ENCODE measurements at regions not wholly inside any gene's neighbourhood (a gene's known extent, or its start where the extent isn't known, plus 50 kb on each side); places are given as distances from the start of the nearest gene placed in this dataset.

DNA sequence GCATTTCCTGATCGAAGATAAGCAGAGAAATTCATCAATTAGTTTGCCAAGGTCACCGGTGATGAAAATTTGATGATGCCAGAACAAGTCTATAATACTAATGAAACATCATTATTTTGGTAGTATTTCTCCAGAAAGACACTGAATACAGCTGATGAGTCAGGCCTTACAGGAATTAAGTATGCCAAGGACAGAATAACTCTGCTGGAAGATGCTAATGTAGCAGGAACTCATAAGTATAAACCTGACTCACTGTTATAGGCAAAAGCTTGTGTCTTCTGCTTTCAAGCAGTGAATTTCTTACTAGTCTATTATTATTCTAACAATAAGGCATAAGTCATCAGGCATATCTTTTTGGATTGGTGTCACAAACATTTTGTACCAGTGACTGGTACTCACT lies 1825.1 kb upstream of the IGFBP7 start:
- no peak for DNase-seq

DNA sequence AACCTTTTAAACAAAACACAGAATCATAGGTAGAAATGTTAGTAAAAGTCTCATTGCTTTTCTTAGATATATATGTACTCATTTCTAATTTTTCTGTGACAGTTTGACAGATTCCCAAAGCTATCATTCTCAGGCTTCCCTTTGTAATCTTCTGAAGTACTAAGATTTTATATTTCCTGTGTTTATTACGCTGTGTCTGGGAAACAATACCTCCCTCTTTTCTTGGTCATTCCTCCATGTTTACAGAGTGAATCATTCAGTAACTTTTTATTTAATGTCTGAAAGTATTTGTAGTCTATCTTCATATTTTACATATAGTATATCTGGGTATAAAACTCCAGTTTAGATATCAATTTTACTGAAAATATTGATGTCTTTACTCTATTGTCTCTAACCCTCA lies 1826.3 kb upstream of the IGFBP7 start:
- no peak for DNase-seq

- DNase-seq, result no peak
These were observed 1830.0 kb upstream of the IGFBP7 start for GRCh38 chr4:58940167-58940566.

DNA sequence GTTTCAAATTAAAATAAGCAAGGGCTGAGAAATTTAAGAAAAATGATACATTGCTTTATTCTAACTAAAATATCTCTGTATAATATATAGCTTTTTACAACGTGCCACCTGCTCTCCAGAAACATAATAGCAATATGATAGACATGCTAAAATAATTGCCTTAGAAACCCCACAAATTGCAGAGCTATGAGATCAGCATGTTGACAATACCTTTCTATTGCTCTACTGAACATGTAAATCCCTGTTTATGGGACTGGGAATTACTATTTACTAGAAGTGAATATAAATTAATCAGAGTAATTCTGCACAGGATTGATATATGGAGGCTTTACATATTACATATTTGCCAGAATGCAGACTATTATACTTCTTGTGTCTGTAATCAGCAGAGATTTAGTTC lies 1831.1 kb upstream of the IGFBP7 start:
- DNase-seq, result no peak

DNA sequence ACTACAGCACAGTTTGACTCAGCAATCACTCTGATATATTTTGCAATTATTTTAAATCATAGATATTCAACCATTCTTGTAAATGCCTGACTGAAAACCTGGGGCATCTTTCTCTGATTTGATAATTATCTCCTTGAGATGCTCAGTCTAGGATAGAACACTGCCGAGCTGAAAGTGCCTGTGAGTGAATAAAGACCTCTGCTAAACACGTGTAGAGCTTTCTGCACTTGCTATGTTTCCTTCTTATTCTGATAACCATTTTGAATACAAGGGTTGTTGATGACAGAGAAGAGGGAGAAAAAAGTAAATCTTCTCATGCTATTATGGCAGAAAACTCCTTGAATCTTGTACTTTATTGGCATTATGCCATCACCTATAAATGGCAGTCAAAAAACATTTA lies 1843.4 kb upstream of the IGFBP7 start:
- no peak for DNase-seq

- DNase-seq, result no peak
These were observed 1847.5 kb upstream of the IGFBP7 start for GRCh38 chr4:58957711-58958110.

- DNase-seq, result no peak
These were observed 1851.1 kb upstream of the IGFBP7 start for GRCh38 chr4:58961283-58961682.

GRCh38 chr4:58961925-58962324 lies 1851.7 kb upstream of the IGFBP7 start:
- DNase-seq, result no peak

DNA sequence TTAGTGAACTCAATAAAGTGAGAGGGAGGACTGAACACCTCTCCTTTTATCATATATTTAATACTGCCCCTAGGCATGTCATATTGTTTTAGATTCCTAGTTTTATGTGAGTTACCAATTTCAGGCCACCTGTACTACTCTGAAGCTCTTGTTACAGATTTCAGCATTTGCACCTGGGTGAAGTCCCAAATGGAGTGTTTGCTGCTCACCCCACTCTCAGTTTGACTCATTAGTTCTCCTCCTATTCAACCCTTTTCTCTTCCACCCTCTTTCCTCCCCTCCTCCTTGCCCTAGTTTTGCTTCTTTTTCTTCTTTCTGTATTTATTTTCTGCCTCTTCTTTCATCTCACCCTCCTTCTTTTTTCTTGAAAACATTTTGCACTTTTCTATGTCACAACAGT lies 1852.2 kb upstream of the IGFBP7 start:
- DNase-seq, result no peak

DNA sequence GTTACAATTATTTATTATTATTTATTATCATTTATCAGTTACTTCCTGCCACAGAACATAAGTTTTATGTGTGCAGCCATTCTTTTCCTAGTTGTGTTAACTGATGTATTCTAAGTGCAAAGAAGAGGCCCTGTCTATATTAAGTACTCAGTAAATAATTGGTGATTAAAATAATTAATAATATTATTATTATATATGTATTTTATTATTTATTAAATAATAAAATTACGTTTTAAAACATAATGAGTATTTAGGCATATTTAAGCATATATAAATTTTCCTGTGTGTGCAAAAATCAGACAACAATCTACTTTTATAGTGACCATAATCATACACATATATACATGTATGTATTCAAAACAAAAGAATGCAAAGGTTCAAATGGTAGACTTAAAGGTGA lies 1871.6 kb upstream of the IGFBP7 start:
- DNase-seq, result no peak

DNA sequence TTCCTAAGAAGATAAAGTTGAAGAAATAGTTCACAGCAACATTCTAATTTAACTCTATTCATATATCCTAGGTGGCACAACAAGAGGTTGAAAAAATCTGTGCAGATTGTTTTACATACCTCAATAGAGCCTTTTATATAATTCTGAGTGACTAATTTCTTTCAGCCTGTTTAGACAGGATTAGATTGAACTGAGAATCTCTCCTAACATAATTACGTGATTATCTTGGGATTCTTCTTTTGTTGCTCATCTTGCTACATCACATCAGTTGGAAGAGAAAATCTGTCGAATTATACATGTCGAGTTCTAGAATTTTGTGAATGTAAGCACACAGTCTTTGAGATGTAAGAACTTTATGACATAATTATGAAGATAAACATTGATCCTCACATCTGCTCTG lies 1873.7 kb upstream of the IGFBP7 start:
- DNase-seq, result no peak

DNA sequence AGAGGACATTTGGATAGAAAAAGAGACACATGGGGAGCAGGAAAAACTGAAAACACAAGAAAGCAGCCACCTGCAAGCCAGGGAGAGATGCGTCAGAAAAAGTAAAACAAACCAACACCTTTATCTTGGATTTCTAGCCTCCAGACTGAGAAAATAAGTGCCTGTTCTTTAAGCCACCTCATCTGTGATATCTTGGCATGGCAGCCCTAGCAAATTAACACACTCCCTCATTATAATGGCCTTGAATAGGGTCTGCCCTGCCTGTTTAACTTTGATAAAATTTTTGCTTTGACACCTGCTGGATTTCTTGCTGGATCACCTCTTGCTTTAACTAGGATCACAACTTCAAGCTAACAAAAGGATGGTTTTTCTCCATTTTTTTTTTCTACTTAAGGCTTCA lies 1892.0 kb upstream of the IGFBP7 start:
- DNase-seq, result no peak

- DNase-seq, result no peak
These were observed 1914.1 kb upstream of the IGFBP7 start for GRCh38 chr4:59024257-59024656.

DNA sequence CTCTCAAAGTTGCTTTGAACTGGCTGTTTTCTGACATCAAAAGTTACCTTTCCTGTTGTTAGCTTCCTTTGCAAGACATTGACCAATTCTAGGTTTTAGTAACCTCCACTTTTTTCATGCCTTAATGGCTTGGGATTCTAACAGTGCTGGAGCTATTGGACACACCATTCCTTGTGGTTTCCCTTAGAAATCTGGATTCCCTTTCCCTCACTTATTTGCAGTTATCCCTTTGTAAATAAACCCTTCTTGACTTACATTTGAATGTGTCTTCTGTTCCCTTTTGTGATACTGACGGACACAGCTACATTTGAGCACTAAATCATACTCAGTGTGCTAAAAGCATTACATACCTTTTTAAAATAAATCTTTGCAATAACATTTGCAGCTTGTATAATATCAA lies 1927.6 kb upstream of the IGFBP7 start:
- DNase-seq, result no peak

GRCh38 chr4:59039046-59039445 lies 1928.9 kb upstream of the IGFBP7 start:
- DNase-seq, result no peak

GRCh38 chr4:59044286-59044900 lies 1934.2 kb upstream of the IGFBP7 start:
- no peak for DNase-seq

- no peak for DNase-seq
These were observed 1943.9 kb upstream of the IGFBP7 start for GRCh38 chr4:59054086-59054485.

- DNase-seq, result no peak
These were observed 1947.6 kb upstream of the IGFBP7 start for GRCh38 chr4:59057804-59058203.

DNA sequence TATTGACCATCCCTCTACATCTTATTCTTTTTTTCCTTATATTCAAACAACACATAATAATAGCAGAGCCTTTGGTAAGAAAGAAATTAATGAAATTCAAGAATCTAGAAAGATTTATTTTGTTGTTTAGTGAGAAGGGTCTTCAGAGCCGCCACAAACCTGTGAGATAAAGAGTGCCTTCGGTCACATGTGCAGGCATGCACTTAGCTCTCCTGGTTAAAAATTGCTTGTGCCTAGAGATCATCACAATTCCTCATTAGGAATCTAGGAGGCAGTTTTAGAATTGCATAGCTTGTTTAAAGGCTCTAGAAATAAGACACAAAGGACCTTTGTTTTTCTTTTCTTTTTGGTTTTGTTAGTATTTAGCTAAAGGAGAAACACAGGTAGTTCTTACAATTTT lies 1948.4 kb upstream of the IGFBP7 start:
- no peak for DNase-seq

DNA sequence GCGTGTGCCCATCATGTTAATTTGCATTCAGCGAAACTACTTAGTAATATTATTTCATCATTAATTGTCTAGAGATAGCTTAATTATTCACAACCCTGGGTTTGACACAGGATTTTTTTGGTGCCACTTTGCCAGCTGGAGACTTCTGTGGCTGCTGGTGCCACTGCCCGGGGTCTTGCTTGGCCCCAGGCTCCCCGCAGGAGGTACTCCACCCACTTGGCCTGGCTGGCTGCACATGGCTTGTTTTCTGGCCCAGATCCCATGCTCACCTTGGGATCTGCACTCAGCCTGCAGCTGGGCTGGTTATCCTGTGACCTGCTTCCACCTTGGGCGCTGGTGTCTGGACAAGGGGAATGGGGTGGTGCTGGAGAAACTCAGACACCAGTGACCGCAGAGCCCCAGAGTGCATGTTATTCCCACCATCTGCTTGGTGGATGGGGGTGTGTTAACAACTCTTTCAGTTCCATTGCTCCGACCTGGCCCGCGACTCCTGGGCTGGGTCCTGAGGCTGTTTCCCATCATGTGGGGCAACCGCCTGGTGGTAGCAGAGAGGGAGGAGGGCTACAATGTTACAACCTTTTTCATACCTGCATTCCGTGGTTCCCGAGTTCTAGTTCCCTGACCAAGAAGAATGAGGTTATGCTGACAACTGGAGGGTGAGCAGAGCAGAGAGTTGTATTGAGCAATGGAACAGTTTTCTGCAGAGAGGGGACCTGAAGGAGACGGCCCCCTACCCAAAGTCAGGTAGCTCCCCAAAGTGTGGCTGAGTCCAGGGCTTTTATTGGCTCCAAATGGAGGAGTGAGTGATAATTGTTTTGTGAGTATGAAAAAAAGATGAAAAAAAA lies 1950.0 kb upstream of the IGFBP7 start:
- DNase-seq, result no peak

GRCh38 chr4:59060895-59061294 lies 1950.7 kb upstream of the IGFBP7 start:
- DNase-seq, result no peak

DNA sequence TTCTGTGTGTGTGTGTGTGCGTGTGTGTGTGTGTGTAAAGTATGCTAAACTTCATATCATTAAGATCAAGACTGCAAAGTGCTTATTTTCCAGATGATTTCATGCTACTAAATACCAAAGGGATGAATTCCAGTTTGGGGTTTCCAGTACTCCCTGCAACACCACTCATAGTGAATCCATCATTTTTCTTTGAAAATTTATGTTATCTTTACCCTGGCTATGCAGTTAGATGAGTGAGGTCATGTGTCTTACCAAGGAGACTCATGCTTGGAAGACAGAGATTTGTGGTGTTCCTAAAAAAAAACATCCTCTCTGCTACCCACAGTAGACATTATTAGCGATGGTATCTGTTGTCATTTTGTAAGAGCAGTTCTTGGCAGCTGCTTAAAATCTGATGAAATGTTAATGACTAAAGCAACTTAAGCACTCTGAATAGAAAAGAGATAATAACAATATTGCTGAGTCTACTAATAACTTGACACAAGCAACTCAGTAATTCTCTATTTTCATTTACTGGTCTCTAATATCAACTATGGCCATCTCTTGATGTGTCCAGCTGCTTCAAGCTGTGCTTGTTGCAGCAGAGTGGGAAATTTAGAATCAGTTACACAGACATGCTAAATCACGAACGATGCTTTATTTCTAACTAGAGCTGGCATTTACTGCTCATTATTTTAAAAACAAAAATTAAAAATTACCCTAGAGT lies 1953.0 kb upstream of the IGFBP7 start:
- no peak for DNase-seq

- DNase-seq, result peak; percentile 1
These were observed 1958.7 kb upstream of the IGFBP7 start for GRCh38 chr4:59068722-59069418.
